ENCODE measurements at regions not wholly inside any gene's neighbourhood (a gene's known extent, or its start where the extent isn't known, plus 50 kb on each side); places are given as distances from the start of the nearest gene placed in this dataset.

- TF ChIP-seq, protein P1, sequence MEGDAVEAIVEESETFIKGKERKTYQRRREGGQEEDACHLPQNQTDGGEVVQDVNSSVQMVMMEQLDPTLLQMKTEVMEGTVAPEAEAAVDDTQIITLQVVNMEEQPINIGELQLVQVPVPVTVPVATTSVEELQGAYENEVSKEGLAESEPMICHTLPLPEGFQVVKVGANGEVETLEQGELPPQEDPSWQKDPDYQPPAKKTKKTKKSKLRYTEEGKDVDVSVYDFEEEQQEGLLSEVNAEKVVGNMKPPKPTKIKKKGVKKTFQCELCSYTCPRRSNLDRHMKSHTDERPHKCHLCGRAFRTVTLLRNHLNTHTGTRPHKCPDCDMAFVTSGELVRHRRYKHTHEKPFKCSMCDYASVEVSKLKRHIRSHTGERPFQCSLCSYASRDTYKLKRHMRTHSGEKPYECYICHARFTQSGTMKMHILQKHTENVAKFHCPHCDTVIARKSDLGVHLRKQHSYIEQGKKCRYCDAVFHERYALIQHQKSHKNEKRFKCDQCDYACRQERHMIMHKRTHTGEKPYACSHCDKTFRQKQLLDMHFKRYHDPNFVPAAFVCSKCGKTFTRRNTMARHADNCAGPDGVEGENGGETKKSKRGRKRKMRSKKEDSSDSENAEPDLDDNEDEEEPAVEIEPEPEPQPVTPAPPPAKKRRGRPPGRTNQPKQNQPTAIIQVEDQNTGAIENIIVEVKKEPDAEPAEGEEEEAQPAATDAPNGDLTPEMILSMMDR (IDR thresholded peaks at IDR 0.05; ENCODE audit: low read depth, low read length, poor library complexity, severe bottlenecking): no peak
- TF ChIP-seq EZH2phosphoT487 (IDR thresholded peaks at IDR 0.05; ENCODE audit: borderline replicate concordance, low read length): no peak
These were observed 595.4 kb upstream of the MIR17HG start for GRCh38 chr13:90752070-90752469.
